Muscle of arm (tissue), 1 donor: ENCODE measurements at regions not wholly inside any gene's neighbourhood (a gene's known extent, or its start where the extent isn't known, plus 50 kb on each side); places are given as distances from the start of the nearest gene placed in this dataset.
"Not testable (repeated sequence)": the region's sequence is repeated elsewhere in the genome, so short reads cannot be mapped to it uniquely, and the experiment has no call there.

Experiments
- DNase-seq: peaks from one replicate; pipeline ENCODE4 v3.0.0-alpha.2; 2013

GRCh38 chr11:29484548-29484947, 532.3 kb downstream of the KCNA4 start:
- DNase-seq: no peak

- DNase-seq: no peak
Measured at GRCh38 chr11:29483831-29484230, 533.0 kb downstream of the KCNA4 start.

- no peak for DNase-seq
Measured at GRCh38 chr11:29482510-29482909, 534.3 kb downstream of the KCNA4 start.

GRCh38 chr11:29481738-29482137, 535.1 kb downstream of the KCNA4 start:
- DNase-seq: no peak

GRCh38 chr11:29480981-29481380, 535.8 kb downstream of the KCNA4 start:
- DNase-seq: no peak

DNA sequence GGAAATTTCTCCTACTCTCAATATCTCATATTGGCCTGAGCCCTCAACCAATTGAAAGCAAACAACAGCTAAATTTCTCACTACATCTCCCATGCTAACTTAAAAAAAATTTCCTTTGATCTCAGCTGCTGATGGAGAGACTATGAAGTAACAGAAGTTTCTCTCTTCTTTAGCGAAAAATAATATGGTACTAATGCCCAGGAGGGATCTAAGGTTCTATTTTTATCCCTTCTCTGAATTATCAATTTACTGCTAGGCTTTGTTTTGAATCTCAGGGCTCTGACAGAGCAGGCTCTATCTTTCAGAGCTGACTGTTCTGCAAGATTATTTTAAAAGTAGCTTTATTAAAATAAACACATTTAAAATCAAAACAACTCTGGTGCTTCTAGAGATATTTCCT, 558.6 kb downstream of the KCNA4 start:
- no peak for DNase-seq

DNA sequence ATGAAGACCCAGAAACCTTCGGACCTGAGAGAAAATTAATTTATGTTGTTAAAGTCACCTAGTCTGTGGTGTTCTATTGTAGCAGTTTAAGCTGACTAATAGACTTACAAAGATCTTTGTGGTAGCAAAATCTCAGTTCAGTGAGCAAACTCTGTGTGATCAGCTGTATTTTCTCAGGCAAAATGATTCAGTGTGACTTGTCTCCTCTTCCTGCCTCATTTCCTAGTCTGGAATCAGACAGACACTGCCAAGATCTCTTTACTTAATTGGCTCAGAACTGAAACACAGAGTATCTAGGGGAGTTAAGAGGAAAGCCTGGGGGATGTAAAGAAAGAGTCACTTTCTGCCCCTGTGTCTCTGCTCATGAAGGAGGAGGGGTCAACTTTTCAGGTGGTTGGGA, 564.7 kb downstream of the KCNA4 start:
- DNase-seq: no peak

- DNase-seq: no peak
Measured at GRCh38 chr11:29449281-29450074, 567.4 kb downstream of the KCNA4 start.

- peak; percentile 11 for DNase-seq
Measured at GRCh38 chr11:29448246-29448877, 568.5 kb downstream of the KCNA4 start.

GRCh38 chr11:29447821-29448220, 569.0 kb downstream of the KCNA4 start:
- DNase-seq: no peak

DNA sequence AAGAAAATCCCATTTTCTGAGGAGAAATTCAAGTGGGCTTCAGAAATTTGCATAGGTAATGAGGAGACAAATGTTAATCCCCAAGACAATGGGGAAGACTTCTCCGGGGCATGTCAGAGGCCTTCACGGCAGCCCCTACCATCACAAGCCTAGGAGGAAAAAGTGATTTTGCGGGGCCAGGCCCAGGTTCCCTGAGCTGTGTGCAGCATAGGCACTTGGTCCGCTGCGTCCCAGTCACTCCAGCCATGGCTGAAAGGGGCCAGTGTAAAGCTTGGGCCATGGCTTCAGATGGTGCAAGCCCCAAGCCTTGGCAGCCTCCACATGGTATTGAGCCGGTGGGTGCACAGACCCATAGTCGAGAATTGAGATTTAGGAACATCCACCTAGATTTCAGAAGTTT, 570.7 kb downstream of the KCNA4 start:
- DNase-seq: no peak

- DNase-seq: not testable (repeated sequence)
Measured at GRCh38 chr11:29445191-29445590, 571.6 kb downstream of the KCNA4 start.

DNA sequence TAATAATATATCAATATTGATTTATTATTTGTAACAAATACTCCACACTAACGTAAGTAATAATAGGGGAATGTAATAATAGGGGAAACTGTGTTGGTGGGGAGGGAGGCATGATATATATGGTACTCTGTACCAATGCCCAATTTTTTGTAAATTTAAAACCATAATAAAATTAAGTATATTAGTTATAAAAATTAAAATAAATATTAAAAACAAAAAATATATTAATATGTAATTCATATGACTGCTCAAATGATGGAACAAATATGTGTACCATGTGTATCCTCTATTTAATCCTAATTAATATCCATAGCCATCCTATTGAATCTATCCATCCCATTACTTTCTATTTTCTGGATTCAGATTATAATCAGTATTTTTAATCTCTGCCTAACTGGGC, 578.0 kb downstream of the KCNA4 start:
- DNase-seq: no peak

DNA sequence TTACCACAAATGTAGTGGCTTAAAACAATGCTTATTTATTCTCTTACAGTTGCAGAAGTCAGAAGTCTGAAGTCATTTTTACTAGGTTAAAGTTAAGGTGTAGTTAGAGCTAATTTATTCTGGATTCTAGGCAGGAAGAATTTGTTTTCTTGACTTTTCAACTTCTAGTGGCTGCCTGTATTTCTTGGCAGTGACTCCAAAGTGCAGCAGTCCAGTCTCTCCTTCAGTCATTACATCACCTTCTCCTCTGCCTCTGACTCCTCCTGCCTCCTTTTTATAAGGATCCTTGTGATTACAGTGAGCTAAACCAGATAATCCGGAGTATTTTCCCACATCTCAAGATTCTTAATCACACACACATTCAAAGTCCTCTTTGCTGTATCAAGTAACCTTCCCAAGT, 581.4 kb downstream of the KCNA4 start:
- DNase-seq: no peak

GRCh38 chr11:29432719-29433325, 584.0 kb downstream of the KCNA4 start:
- DNase-seq: peak; percentile 13

- no peak for DNase-seq
Measured at GRCh38 chr11:29405305-29405704, 611.5 kb downstream of the KCNA4 start.

GRCh38 chr11:29395555-29396072, 621.2 kb downstream of the KCNA4 start:
- DNase-seq: no peak

- DNase-seq: no peak
Measured at GRCh38 chr11:29389793-29390192, 627.0 kb downstream of the KCNA4 start.

GRCh38 chr11:29373725-29374124, 643.1 kb downstream of the KCNA4 start:
- no peak for DNase-seq

DNA sequence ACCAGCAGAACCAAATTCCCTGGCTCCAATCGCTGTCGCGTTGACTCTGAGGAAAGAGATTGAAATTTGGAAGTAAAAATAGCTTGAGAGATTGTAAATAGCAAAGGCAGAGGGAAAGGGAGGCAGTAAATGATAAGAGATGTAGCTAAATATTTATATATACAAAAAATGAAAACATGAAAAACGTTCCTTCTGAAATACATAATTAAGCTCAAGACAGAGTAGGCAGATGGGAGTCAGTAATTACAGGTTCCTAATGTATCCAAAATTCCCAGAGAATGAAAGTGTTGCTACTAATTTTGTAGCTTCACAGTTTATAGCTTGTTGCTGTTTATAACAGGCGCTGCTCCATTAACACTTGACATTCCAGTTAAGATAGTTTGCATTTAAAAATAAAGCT, 648.7 kb downstream of the KCNA4 start:
- no peak for DNase-seq

DNA sequence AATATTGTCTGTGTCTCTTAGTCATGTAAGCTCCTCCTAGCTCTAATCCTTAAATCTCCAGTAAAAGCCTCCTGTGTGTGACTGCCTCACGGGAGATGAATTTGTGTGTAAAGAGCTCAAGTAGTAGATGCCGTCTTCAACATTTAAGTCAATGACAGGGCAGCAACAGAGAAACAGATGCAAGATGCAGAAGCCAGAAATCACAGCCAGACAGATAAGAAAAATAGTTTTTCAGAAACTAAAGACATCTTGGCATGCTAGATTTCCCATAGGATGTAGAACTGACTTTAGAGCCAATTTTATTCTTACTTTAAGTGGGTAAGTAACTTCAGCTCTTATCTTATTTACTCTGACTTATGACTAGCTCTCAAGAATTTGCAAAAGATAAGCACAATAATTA, 652.8 kb downstream of the KCNA4 start:
- DNase-seq: no peak

- no peak for DNase-seq
Measured at GRCh38 chr11:29361369-29361768, 655.5 kb downstream of the KCNA4 start.

DNA sequence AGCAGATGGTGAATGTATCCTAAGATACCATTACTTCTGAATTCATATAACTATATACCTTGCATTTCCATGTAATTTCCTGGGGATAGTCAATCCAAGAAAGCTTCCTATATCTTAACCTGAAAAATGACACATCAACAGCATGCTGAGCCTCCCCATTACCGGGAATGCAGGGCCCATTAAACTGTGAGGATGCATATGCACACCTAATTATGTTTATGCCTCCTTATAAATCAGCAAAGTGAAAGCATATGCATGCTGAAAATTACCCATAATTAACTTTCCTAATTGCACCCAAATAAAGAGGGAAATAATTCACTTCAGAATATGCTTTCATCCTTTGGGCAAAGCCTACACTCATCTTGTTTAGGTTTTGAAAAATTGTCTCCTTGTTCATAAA, 663.0 kb downstream of the KCNA4 start:
- DNase-seq: no peak
